GM12892 (cell line): ENCODE measurements at regions not wholly inside any gene's neighbourhood (a gene's known extent, or its start where the extent isn't known, plus 50 kb on each side); places are given as distances from the start of the nearest gene placed in this dataset.

Experiments
- POLR2A ChIP-seq: IDR thresholded peaks from 2 replicates; pipeline ENCODE4 v1.6.1; 2011; ENCODE audit warnings: low read depth, low read length, control low read depth
- POLR2AphosphoS5 ChIP-seq: IDR thresholded peaks from 2 replicates; pipeline ENCODE4 v1.6.1; 2011; ENCODE audit warnings: low read depth, low read length, control low read depth

GRCh38 chr1:115557715-115558114, 84.1 kb upstream of the VANGL1 start:
- TF ChIP-seq POLR2A: no peak
- no peak for TF ChIP-seq POLR2AphosphoS5
